GM23338 (cell line): ENCODE measurements at regions not wholly inside any gene's neighbourhood (a gene's known extent, or its start where the extent isn't known, plus 50 kb on each side); places are given as distances from the start of the nearest gene placed in this dataset.

ENCODE experiments used
- ATAC-seq: fragments of 200-7000 bp; cut with Tn5 transposase; 3 replicates; pipeline ENCODE4 v1.9.1; 2020
- DNase-seq: peaks from one replicate; pipeline ENCODE4 v3.0.0-alpha.2; 2015; ENCODE audit warnings: low spot score
- H2AFZ ChIP-seq: fragments of 200-600 bp; sonication (generic); 2 replicates; pipeline ENCODE4 v1.8.0; 2016; ENCODE audit warnings: antibody characterized with exemption, mild to moderate bottlenecking, moderate library complexity
- H3F3A ChIP-seq: fragments of 200-600 bp; sonication (generic); replicated peaks from 2 replicates; pipeline ENCODE4 v1.8.0; 2017; ENCODE audit warnings: antibody characterized with exemption, mixed run types, low read depth
- H3K27ac ChIP-seq: fragments of 200-600 bp; sonication (generic); 2 replicates; pipeline ENCODE4 v1.6.1; 2016; ENCODE audit warnings: low read depth
- H3K27me3 ChIP-seq: fragments of 200-600 bp; sonication (generic); 2 replicates; pipeline ENCODE4 v1.8.0; 2016; ENCODE audit warnings: mild to moderate bottlenecking, mixed run types, moderate library complexity; ENCODE audit not compliant: insufficient read depth
- H3K36me3 ChIP-seq: fragments of 200-600 bp; sonication (generic); 2 replicates; pipeline ENCODE4 v1.8.0; 2016; ENCODE audit warnings: mild to moderate bottlenecking; ENCODE audit not compliant: insufficient read depth
- H3K4me1 ChIP-seq: fragments of 200-600 bp; sonication (generic); 2 replicates; pipeline ENCODE4 v1.8.0; 2016; ENCODE audit warnings: mild to moderate bottlenecking, moderate library complexity; ENCODE audit not compliant: insufficient read depth
- H3K4me2 ChIP-seq: fragments of 200-600 bp; sonication (generic); 2 replicates; pipeline ENCODE4 v1.7.1; 2017; ENCODE audit warnings: mixed run types
- H3K4me3 ChIP-seq: fragments of 200-600 bp; sonication (generic); 2 replicates; pipeline ENCODE4 v1.6.1; 2016; ENCODE audit warnings: mixed run types
- H3K79me2 ChIP-seq: fragments of 200-600 bp; sonication (generic); replicated peaks from 2 replicates; pipeline ENCODE4 v1.8.0; 2017; ENCODE audit warnings: mild to moderate bottlenecking; ENCODE audit not compliant: insufficient read depth
- H3K9me2 ChIP-seq: fragments of 200-600 bp; sonication (generic); 2 replicates; pipeline ENCODE4 v1.8.0; 2017; ENCODE audit not compliant: insufficient read depth
- H4K20me1 ChIP-seq: fragments of 200-600 bp; sonication (generic); replicated peaks from 2 replicates; pipeline ENCODE4 v1.8.0; 2017; ENCODE audit warnings: mild to moderate bottlenecking; ENCODE audit not compliant: insufficient read depth
- H3K27ac Mint-ChIP-seq: 2 replicates; pipeline ENCODE4 v1.8.0; 2020; ENCODE audit warnings: inconsistent platforms, mild to moderate bottlenecking, moderate library complexity, mixed read lengths
- H3K27me3 Mint-ChIP-seq: 3 replicates; pipeline ENCODE4 v1.8.0; 2022; ENCODE audit warnings: low read depth, mild to moderate bottlenecking, moderate library complexity, mixed read lengths, inconsistent platforms; ENCODE audit not compliant: insufficient read depth, poor library complexity
- H3K36me3 Mint-ChIP-seq: 3 replicates; pipeline ENCODE4 v1.8.0; 2021; ENCODE audit warnings: low read depth, mild to moderate bottlenecking, inconsistent platforms, moderate library complexity, mixed read lengths
- H3K4me1 Mint-ChIP-seq: 3 replicates; pipeline ENCODE4 v1.8.0; 2020; ENCODE audit warnings: mild to moderate bottlenecking, inconsistent platforms, mixed read lengths
- H3K4me3 Mint-ChIP-seq: 3 replicates; pipeline ENCODE4 v1.8.0; 2021; ENCODE audit warnings: moderate library complexity, mild to moderate bottlenecking, inconsistent platforms, mixed read lengths
- H3K9me3 Mint-ChIP-seq: 3 replicates; pipeline ENCODE4 v1.8.0; 2020; ENCODE audit warnings: moderate library complexity, mild to moderate bottlenecking, inconsistent platforms, mixed read lengths
- CREB1 ChIP-seq: fragments of 250-450 bp; sonication (Bioruptor Pico); IDR thresholded peaks from 2 replicates; pipeline ENCODE4 v1.5.0; 2020; ENCODE audit warnings: low read depth, mild to moderate bottlenecking, moderate library complexity
- EZH2 ChIP-seq: fragments of 200-600 bp; sonication (generic); IDR thresholded peaks from one replicate; pipeline ENCODE4 v1.8.0; 2017; ENCODE audit warnings: antibody characterized with exemption, mild to moderate bottlenecking, low read depth; ENCODE audit not compliant: unreplicated experiment
- EZH2phosphoT487 ChIP-seq: fragments of 200-600 bp; sonication (generic); IDR thresholded peaks from one replicate; pipeline ENCODE4 v1.8.1; 2018; ENCODE audit warnings: antibody characterized with exemption; ENCODE audit not compliant: unreplicated experiment
- NANOG ChIP-seq: IDR thresholded peaks from 2 replicates; pipeline ENCODE4 v1.6.1; 2016; ENCODE audit warnings: antibody characterized with exemption, borderline replicate concordance
- POLR2AphosphoS5 ChIP-seq: IDR thresholded peaks from 2 replicates; pipeline ENCODE4 v1.6.1; 2016; ENCODE audit warnings: antibody characterized with exemption, low read depth
- STAT1 ChIP-seq: IDR thresholded peaks from one replicate; pipeline ENCODE4 v1.6.1; 2016; ENCODE audit warnings: antibody characterized with exemption; ENCODE audit not compliant: unreplicated experiment
- ZNF114 ChIP-seq: fragments of 250-450 bp; sonication (Bioruptor Pico); IDR thresholded peaks from 2 replicates; pipeline ENCODE4 v1.5.0; 2020; ENCODE audit warnings: mild to moderate bottlenecking, moderate library complexity
- ZNF331 ChIP-seq: fragments of 250-450 bp; sonication (Bioruptor Pico); IDR thresholded peaks from 2 replicates; pipeline ENCODE4 v1.5.0; 2020; ENCODE audit warnings: low read depth, mild to moderate bottlenecking, moderate library complexity
- TF ChIP-seq, protein P1 (sequence below): IDR thresholded peaks from one replicate; pipeline ENCODE4 v1.6.1; 2018; ENCODE audit warnings: antibody characterized with exemption; ENCODE audit not compliant: unreplicated experiment
- TF ChIP-seq, protein P2 (sequence below): IDR thresholded peaks from 2 replicates; pipeline ENCODE4 v1.6.1; 2016; ENCODE audit warnings: antibody characterized with exemption
- TF ChIP-seq, protein P3 (sequence below): fragments of 250-450 bp; sonication (Bioruptor Pico); IDR thresholded peaks from 2 replicates; pipeline ENCODE4 v1.5.0; 2020; ENCODE audit warnings: mild to moderate bottlenecking, moderate library complexity

DNA sequence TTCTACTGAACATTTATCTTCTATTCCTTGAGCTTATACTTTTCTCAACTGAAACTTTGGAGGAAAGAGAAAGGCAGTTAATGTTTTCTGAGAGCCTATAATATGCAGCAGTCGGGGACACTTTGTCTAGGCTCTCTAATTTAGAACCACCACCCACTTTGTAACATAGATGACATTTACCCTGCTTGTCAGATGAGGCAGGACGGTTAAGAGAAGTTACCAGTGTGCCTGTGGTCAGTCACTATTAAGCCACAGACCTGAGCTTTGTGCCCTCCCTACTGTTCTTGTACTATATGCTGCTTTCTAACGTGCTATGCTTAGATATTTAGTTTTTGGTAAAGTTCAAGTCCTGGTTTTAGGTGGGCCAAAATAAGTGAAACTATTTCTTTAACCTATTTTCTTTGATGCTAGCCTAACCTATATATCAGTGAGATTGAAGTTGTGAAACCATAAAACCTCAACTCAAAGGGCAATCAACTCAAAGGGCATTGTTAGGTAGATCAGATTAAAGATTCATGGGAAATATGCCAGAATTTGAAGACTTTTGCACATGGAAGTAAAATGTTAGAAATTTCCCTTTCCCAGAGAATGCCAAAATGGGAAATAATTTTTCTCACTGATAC lies 156.5 kb upstream of the AGR3 start:
- Histone ChIP-seq H3K36me3 (no peaks in the 10 kb centered on the region), H3K9me2 (no peaks in the 10 kb centered on the region), H3F3A (no peaks in the 10 kb centered on the region), H3K4me1 (peaks cover 7% of the 10 kb centered on the region; the same call in 1 of the 2 replicates), H3K27me3 (no peaks in the 10 kb centered on the region), H4K20me1 (no peaks in the 10 kb centered on the region), H3K4me3 (no peak overlapping the region), H3K79me2 (no peaks in the 10 kb centered on the region), H3K27ac (no peak overlapping the region), H2AFZ (no peak overlapping the region), H3K4me2 (no peak overlapping the region)
- Mint-ChIP-seq H3K27me3 (no peaks in the 10 kb centered on the region), H3K4me1 (peaks cover 6% of the 10 kb centered on the region; the same call in 2 of the 3 replicates), H3K9me3 (no peaks in the 10 kb centered on the region), H3K4me3 (no peak overlapping the region), H3K27ac (no peak overlapping the region), H3K36me3 (no peaks in the 10 kb centered on the region)
- TF ChIP-seq, protein P1, sequence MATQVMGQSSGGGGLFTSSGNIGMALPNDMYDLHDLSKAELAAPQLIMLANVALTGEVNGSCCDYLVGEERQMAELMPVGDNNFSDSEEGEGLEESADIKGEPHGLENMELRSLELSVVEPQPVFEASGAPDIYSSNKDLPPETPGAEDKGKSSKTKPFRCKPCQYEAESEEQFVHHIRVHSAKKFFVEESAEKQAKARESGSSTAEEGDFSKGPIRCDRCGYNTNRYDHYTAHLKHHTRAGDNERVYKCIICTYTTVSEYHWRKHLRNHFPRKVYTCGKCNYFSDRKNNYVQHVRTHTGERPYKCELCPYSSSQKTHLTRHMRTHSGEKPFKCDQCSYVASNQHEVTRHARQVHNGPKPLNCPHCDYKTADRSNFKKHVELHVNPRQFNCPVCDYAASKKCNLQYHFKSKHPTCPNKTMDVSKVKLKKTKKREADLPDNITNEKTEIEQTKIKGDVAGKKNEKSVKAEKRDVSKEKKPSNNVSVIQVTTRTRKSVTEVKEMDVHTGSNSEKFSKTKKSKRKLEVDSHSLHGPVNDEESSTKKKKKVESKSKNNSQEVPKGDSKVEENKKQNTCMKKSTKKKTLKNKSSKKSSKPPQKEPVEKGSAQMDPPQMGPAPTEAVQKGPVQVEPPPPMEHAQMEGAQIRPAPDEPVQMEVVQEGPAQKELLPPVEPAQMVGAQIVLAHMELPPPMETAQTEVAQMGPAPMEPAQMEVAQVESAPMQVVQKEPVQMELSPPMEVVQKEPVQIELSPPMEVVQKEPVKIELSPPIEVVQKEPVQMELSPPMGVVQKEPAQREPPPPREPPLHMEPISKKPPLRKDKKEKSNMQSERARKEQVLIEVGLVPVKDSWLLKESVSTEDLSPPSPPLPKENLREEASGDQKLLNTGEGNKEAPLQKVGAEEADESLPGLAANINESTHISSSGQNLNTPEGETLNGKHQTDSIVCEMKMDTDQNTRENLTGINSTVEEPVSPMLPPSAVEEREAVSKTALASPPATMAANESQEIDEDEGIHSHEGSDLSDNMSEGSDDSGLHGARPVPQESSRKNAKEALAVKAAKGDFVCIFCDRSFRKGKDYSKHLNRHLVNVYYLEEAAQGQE = no peak
- DNase-seq (no peak), ATAC-seq (no peak)

DNA sequence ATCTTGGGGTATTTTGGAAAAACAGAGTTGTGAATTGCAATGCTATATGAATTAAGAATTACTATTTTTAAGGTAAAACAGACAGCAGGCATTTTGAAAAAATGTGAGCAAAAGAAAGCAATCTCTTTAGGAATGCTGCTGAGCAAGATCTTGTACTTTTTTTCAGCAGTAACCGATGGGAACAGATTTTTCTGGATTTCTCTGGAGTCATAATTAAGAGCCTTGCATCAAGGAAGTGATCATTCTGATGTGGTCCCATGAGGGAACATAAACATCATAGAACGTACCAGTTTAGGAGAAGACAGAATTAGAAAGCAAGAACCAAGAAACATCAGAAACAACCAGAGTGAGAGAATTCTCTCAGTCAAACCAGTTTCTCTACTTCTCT lies 157.0 kb upstream of the AGR3 start:
- ATAC-seq (no peak), DNase-seq (no peak)
- no peak overlapping the region; the same call in 1 of the 2 replicates for H3K27ac Mint-ChIP-seq
- Histone ChIP-seq H2AFZ (no peak overlapping the region), H3K9me2 (no peaks in the 10 kb centered on the region), H3F3A (no peaks in the 10 kb centered on the region), H4K20me1 (no peaks in the 10 kb centered on the region), H3K4me3 (no peak overlapping the region), H3K79me2 (no peaks in the 10 kb centered on the region), H3K36me3 (no peaks in the 10 kb centered on the region), H3K4me2 (no peak overlapping the region), H3K27me3 (no peaks in the 10 kb centered on the region), H3K4me1 (peaks cover 7% of the 10 kb centered on the region; the same call in 1 of the 2 replicates), H3K27ac (no peak overlapping the region)
- H3K27me3 Mint-ChIP-seq = peaks cover 2% of the 10 kb centered on the region
- no peak overlapping the region for H3K4me3 Mint-ChIP-seq
- H3K4me1 Mint-ChIP-seq = peaks cover 6% of the 10 kb centered on the region; the same call in 2 of the 3 replicates
- no peaks in the 10 kb centered on the region for H3K36me3 Mint-ChIP-seq
- no peaks in the 10 kb centered on the region for H3K9me3 Mint-ChIP-seq
- TF ChIP-seq CREB1 (CRISPR knock-in tag) = no peak
- no peak for TF ChIP-seq EZH2
- TF ChIP-seq, protein P2, sequence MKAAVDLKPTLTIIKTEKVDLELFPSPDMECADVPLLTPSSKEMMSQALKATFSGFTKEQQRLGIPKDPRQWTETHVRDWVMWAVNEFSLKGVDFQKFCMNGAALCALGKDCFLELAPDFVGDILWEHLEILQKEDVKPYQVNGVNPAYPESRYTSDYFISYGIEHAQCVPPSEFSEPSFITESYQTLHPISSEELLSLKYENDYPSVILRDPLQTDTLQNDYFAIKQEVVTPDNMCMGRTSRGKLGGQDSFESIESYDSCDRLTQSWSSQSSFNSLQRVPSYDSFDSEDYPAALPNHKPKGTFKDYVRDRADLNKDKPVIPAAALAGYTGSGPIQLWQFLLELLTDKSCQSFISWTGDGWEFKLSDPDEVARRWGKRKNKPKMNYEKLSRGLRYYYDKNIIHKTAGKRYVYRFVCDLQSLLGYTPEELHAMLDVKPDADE = no peak
- TF ChIP-seq ZNF331 (CRISPR knock-in tag) = no peak
- no peak for TF ChIP-seq EZH2phosphoT487
- no peak for TF ChIP-seq NANOG
- TF ChIP-seq ZNF114 (CRISPR knock-in tag) = no peak
- TF ChIP-seq STAT1 = no peak
- TF ChIP-seq, protein P3, sequence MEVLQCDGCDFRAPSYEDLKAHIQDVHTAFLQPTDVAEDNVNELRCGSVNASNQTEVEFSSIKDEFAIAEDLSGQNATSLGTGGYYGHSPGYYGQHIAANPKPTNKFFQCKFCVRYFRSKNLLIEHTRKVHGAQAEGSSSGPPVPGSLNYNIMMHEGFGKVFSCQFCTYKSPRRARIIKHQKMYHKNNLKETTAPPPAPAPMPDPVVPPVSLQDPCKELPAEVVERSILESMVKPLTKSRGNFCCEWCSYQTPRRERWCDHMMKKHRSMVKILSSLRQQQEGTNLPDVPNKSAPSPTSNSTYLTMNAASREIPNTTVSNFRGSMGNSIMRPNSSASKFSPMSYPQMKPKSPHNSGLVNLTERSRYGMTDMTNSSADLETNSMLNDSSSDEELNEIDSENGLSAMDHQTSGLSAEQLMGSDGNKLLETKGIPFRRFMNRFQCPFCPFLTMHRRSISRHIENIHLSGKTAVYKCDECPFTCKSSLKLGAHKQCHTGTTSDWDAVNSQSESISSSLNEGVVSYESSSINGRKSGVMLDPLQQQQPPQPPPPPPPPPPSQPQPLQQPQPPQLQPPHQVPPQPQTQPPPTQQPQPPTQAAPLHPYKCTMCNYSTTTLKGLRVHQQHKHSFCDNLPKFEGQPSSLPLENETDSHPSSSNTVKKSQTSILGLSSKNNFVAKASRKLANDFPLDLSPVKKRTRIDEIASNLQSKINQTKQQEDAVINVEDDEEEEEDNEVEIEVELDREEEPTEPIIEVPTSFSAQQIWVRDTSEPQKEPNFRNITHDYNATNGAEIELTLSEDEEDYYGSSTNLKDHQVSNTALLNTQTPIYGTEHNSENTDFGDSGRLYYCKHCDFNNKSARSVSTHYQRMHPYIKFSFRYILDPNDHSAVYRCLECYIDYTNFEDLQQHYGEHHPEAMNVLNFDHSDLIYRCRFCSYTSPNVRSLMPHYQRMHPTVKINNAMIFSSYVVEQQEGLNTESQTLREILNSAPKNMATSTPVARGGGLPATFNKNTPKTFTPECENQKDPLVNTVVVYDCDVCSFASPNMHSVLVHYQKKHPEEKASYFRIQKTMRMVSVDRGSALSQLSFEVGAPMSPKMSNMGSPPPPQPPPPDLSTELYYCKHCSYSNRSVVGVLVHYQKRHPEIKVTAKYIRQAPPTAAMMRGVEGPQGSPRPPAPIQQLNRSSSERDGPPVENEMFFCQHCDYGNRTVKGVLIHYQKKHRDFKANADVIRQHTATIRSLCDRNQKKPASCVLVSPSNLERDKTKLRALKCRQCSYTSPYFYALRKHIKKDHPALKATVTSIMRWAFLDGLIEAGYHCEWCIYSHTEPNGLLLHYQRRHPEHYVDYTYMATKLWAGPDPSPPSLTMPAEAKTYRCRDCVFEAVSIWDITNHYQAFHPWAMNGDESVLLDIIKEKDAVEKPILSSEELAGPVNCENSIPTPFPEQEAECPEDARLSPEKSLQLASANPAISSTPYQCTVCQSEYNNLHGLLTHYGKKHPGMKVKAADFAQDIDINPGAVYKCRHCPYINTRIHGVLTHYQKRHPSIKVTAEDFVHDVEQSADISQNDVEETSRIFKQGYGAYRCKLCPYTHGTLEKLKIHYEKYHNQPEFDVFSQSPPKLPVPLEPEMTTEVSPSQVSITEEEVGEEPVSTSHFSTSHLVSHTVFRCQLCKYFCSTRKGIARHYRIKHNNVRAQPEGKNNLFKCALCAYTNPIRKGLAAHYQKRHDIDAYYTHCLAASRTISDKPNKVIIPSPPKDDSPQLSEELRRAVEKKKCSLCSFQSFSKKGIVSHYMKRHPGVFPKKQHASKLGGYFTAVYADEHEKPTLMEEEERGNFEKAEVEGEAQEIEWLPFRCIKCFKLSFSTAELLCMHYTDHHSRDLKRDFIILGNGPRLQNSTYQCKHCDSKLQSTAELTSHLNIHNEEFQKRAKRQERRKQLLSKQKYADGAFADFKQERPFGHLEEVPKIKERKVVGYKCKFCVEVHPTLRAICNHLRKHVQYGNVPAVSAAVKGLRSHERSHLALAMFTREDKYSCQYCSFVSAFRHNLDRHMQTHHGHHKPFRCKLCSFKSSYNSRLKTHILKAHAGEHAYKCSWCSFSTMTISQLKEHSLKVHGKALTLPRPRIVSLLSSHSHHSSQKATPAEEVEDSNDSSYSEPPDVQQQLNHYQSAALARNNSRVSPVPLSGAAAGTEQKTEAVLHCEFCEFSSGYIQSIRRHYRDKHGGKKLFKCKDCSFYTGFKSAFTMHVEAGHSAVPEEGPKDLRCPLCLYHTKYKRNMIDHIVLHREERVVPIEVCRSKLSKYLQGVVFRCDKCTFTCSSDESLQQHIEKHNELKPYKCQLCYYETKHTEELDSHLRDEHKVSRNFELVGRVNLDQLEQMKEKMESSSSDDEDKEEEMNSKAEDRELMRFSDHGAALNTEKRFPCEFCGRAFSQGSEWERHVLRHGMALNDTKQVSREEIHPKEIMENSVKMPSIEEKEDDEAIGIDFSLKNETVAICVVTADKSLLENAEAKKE (CRISPR knock-in tag) = no peak
- no peak for TF ChIP-seq POLR2AphosphoS5
